C4-2B (cell line): ENCODE measurements at regions not wholly inside any gene's neighbourhood (a gene's known extent, or its start where the extent isn't known, plus 50 kb on each side); places are given as distances from the start of the nearest gene placed in this dataset.

Experiments used
- CTCF ChIP-seq: fragments of 450-650 bp; conservative IDR thresholded peaks from 2 replicates; pipeline ENCODE4 v1.5.1; 2017; ENCODE audit warnings: mild to moderate bottlenecking
- ZFX ChIP-seq: fragments of 450-650 bp; IDR thresholded peaks from 2 replicates; pipeline ENCODE4 v1.6.1; 2017

- TF ChIP-seq CTCF (no peak), ZFX (no peak)
Measured at GRCh38 chr12:13571035-13571434, 374.5 kb downstream of the EMP1 start.
